22Rv1 (cell line): ENCODE measurements at regions not wholly inside any gene's neighbourhood (a gene's known extent, or its start where the extent isn't known, plus 50 kb on each side); places are given as distances from the start of the nearest gene placed in this dataset.

Experiments used
- CTCF ChIP-seq: fragments of 450-650 bp; IDR thresholded peaks from 2 replicates; pipeline ENCODE4 v1.5.1; 2017; ENCODE audit warnings: mild to moderate bottlenecking
- ZFX ChIP-seq: fragments of 450-650 bp; IDR thresholded peaks from 2 replicates; pipeline ENCODE4 v1.6.1; 2017; ENCODE audit warnings: antibody characterized with exemption, borderline replicate concordance

GRCh38 chr18:10242936-10243680 is 211.3 kb upstream of the APCDD1 start:
- TF ChIP-seq CTCF, result no peak
- no peak for TF ChIP-seq ZFX
